Putamen (tissue), 1 donor: ENCODE measurements at regions not wholly inside any gene's neighbourhood (a gene's known extent, or its start where the extent isn't known, plus 50 kb on each side); places are given as distances from the start of the nearest gene placed in this dataset.
"Not testable (repeated sequence)": the region's sequence is repeated elsewhere in the genome, so short reads cannot be mapped to it uniquely, and the experiment has no call there.

Experiments used
- DNase-seq: peaks from one replicate; pipeline ENCODE4 v3.0.0-alpha.2; 2016; ENCODE audit warnings: low spot score

DNA sequence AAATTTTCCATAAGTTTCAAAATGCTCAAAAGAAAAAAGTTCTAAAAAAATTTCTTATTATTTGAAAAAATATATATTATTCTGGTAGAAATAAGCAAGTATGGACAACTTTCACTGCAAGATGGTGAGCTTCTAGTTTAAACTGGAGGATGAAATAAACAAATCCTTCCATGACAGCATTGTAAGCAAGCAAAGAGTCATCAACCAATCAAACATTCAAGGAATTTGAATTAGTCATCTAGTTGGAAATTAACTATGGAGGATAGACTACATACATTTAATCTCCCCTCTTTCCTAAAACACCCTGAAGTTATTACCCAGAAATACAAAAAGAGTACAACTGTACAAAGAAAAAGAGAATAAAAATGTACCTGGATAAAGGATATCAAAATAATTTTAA is 51.0 kb upstream of the IRX5 start:
- no peak for DNase-seq

DNA sequence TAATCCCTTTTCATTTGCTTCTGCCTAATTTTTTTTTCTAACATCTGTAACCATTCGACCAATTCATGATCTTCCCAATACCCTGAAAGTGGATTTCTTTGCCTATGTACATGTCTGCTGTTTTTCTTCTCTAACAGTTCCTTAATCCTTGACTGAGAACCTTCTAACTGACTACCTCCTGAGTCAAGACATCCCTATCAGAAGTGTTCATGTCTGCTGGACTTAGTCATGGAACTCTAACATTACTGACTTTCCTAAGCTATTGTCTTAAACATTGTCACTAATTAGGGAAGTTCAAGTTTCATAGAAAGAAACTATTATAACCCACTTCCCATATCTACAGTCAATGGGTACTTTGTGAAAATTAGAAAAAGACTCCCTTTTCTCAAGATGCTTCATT is 52.4 kb upstream of the IRX5 start:
- DNase-seq = no peak

DNA sequence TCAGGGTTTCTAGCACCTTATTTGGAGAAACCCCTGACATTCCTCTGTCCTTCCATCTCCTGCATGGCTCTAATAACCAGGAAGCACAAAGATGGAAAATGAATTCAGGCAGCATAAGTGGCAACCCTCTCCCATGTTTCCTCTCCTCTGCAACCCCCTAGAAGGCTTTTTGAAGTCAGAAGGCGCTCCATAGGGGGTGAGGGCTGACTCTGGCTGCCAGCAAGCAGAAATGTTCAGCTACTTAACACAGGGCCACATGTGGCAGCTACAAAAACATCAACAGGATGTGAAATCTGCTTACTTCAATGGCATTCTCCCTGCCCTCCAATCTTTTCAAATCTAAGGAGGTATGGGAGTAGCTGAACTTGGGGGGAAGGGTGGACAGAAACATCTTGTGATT is 55.2 kb upstream of the IRX5 start:
- no peak for DNase-seq

DNA sequence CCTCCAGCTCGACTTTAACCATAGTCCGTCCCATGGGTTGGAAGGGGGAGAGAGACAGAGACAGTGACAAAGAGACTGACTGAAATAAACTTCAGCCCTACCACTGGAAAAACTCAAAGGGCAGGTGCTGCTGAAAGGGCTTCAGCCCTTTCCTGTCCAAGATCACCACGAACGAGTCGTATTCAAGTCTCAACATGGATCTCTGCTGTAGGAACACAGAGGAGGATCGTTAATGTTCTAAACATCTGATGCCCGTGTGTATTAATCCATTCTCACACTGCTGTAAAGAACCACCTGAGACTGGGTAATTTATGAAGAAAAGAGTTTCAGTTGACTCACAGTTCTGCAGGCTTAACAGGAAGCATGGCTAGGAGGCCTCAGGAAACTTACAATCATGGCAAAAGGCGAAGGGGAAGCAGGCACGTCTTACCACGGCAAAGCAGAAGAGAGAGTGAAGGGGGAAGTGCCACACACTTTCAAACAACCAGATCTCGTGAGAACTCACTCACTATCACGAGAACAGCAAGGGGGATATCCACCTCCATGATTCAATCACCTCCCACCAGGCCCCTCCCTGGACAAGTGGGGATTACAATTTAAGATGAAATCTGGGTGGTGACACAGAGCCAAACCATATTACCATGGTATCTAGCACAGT is 56.8 kb upstream of the IRX5 start:
- not testable (repeated sequence) for DNase-seq

DNA sequence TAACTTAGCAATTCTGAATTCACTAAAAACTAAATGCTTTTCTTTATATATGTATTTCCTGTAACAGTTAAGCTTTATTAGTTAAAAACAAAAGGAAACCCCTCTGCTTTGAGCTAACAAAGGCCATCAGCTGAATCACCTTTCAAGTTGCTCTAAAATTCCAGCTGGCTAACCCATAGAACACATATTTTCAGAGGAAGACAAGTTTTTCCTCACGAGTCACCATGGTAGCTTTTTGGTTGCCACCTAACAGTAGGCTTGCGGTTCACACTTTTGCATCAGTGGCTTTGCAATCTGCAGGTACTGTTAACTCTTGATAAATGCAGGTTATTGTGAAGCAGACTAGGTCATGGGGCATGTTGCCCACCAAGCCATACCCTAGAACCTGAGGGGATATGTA is 57.6 kb upstream of the IRX5 start:
- DNase-seq = no peak

DNA sequence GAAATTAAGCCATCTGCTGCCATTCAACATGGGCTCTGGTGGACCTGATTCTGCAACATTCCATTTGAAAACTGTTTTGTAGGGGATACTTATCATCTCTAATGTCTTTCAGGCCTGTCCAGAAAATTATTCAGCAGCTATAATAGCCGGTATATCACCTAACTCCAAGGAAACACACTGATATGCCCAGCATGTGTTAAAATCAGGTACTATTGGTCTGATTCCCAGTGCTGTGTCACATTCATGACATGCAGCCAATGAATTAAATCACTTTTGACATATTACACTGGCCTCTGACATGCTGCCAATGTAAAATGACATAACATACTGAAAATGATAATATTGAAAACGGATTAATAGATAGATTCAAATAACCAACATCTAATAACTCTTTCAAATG is 60.5 kb upstream of the IRX5 start:
- no peak for DNase-seq

DNA sequence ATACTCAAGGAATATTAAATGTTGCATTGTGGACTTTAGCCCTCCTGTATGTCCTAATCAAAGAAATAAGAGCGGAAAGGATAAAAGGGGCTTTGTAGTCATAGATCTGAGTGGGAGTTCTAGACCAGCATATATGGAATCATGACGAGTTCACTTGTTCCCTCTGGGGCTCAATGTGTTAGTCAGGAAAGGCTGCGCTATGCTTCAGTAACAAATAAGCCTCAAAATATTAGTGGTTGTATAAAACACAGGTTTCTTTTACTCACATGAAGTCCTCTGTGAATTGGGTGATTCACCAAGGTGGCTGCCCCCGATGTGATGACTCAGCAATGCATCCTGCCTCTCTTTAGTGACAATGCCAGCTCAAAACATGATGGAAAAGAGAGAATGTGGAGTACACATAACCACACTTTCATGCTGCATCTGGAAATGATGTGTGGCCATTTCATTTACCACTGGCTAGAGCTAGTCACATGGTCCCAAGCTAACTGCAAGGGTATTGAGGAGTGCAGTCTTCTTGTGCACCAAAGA is 63.3 kb upstream of the IRX5 start:
- no peak for DNase-seq

DNA sequence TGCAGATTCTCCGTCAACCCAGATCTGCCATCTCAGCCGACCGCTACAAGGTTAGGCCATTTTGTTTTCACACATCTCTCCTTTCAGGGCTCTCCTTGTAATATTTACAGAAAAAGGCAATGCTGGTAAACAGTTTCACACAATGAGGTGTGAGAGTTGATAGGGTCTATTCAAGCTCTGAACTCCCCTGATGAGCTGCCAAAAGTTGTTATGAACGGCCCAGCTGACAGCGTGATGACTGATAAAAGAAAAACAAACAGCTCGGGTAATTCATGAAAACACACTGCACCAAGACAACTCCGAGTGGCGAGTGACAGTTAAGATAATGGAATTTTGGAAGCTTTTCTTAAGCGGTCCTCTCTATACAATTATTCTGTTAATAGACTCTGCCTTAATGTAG is 68.1 kb upstream of the IRX5 start:
- no peak for DNase-seq

DNA sequence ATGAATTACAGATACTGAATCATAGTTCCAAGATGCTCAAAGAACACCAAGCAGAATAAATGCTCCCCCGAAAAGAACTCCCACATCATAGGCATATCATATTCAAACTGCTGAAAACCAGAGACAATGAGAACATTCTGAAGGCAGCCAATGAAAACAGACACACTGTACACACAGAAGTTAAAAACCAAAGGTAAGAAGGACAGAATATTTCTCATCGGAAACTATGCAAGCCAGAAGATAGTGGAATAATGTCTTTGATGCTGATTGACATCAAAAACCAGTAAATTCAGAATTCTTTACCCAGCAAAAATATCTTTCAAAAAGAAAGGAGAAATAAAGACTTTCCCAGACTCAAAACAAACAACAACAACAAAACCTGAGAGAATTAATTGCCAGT is 73.8 kb upstream of the IRX5 start:
- DNase-seq = no peak

DNA sequence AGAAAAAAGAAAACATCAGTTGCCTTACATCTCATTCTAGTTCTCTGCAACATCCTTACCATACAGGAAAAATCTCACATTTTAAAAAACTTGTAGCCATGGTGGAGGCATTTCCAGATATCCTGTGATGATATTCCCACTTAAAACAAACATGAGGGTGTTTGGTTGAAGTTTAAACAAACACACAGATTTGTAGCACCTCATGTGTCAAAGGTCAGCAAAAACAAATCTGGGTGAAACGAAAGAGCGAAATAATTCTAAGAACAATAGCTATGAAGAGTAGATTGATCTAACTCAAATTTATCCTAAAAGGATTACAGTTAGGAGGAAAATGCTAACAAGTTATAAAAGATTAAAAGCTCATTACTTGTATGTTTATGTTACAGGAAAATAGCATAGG is 83.1 kb upstream of the IRX5 start:
- DNase-seq = no peak

DNA sequence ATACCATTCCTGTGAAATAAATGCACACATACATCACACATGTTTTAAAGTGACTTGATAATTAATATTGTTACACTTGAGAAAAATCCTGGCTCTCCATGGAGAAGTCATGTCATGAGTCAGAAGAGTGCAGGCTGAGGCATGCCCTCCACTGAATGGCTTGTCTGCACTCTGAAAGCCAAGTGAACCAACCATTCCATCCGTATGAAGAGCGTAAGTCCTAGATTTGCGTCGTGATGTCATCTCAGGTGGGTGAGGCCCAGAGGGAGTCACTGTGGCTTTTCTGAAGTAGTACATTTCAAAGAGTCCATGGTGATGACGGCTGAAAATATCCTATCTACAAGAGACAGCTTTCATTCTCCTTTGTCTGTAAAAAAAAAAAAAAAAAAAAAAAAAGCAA is 83.5 kb upstream of the IRX5 start:
- DNase-seq = no peak

DNA sequence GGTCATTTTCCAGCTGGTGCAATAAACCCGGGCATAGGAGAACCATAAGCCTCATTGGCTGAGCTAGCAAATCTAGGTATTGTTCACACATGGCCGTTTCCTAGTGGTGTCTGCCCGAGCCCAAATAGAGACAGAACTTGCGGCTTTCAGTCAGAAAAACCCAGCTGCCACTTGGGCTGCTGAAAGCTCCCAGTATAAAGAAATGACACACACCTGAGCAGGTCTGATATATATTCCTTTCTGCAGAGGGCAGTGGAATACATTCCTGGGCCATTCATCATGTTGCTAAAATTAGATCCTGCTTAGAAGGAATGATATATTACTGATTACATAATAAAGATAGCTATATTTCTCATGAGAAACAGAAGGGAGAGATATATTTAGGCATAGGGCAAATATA is 83.9 kb upstream of the IRX5 start:
- DNase-seq = no peak

DNA sequence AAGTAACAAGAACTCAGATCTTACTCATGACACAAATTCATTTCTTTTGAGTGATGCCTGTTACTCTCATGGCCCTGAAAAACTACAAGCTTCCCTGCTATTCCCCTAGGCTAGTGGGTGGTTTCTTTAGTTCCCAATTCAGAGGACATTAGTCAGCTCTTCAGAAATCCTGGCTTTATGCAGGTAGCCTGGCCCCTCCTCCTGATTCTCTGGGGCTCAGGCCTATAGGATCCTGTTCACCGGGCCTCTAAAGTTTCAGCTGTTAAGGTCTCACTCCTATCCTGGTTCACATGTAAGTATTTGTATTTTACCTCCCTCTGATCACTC is 87.3 kb upstream of the IRX5 start:
- DNase-seq = no peak

DNA sequence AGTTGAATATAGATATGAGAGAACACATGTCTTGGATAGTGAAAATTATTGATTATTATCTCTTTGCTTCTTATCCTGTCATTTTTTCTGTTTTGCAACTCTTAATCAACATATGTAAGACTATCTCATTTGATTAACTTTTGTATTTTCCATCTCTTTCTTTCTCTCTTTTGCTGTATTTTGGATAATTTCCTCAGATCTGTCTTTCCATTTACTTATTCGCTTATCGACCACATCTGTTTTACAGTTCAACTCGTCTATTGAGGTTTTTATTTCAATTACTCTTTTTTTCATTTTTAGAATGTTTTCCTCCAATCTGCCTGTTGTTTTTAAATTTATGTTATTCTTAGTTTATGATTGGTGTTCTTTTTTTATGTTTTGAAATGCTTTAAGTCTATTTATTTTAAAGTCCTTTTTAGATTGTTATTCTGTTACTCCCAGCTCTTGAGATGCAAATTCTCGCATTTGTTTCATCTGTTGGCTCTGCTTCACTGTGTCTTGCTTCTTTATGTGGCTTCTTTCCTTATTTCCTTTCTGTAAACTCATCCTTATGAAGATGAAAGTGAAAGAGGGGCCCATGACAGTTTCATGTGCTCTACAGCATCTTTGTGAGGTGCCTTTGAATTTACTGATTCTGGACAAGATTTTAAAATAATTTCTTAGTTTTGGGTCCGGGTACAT is 87.8 kb upstream of the IRX5 start:
- DNase-seq = no peak

DNA sequence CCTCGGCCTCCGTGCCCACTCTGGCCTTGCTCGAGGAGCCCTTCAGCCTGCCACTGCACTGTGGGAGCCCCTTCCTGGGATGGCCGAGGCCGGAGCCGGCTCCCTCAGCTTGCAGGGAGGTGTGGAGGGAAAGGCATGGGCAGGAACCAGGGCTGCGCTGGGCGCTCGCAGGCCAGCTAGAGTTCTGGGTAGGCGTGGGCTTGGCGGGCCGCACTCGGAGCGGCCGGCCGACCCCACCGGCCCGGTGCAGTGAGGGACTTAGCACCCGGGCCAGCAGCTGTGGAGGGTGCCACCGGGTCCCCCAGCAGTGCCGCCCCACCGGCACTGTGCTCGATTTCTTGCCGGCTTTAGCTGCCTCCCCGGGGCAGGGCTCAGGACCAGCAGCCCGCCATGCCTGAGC is 101.0 kb upstream of the IRX5 start:
- no peak for DNase-seq

DNA sequence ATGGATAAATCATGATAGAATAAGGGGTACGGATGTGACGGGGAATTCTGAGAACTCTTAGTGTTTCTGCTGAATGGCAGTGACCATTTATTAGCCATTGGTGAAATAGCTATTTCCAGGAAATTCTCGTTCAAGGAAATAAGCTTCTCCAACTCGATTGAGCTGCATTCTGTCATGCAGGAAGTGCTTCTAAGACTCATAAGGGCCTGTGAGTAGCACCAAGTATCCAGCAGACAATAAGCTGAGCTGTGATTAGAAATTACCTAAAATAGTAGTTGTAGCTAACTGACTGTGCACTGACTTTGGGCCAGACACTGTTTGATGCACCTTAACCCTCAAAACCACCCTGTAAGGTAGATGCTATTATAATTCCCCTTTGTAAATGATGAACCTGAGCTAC is 107.8 kb upstream of the IRX5 start:
- no peak for DNase-seq

DNA sequence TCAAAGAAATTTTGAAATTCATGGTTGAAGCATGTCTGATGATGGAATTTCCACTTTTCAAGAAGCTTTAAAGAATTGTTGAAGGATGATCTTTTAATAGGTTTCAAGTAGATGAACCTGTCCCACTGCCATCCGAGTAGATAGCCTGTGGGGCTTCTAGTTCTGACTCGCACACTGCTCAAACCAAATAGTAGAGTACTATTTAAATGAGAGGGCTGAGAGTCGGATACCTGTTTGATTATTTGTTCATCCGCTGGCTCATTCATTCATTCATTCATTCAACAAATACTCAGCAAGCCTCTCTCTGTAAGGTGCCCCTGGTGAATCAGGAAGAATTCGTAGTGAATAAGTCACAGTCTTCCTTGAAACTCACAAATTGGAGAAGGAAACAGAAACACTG is 108.2 kb upstream of the IRX5 start:
- no peak for DNase-seq

DNA sequence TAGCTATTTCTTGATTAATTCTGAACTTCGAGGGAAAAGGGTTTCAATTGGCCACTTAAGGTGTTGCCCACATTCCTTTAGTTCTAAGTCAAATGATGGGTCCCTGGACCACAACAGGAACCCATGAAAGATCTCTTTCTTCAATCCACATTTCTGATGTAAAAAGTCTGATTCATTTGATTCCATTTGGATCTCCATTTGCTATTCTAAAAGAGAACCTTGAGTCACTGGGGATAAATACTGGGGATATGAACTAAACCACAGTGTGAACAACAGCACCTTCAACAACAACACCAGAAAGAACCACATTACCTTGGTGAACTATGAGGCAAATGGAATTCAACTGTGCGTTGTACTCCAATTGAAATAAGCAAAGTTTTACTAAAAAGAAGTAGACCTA is 108.9 kb upstream of the IRX5 start:
- no peak for DNase-seq

DNA sequence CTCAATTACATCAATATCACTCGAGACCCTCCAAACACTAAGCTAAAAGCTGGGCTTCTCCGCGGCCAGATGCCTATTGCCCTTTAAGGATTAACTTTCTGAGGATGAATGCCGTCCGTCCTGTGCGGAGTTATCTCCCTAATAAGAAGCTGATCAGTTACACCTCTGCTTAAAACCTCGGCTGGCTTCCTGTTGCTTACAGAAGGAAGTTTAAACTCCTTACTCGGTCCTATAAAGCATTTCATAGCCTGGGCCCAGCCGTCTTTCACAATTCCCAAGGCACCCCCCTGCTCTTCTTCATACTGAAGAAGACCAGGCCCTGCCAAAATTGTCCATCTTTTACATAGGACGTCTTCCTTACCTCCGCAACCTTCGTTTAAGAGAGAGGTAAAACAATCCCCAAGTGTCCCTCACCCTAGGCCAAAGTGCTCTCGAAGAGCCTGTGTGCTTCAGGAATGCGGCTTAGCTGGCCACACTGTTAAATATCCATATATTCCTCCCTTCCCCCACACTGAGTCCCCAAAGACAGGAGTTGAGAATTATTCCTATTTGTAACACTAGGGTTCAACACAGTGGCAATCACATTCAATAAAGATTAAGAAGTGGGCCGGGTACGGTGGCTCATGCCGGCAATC is 112.6 kb upstream of the IRX5 start:
- DNase-seq = no peak

DNA sequence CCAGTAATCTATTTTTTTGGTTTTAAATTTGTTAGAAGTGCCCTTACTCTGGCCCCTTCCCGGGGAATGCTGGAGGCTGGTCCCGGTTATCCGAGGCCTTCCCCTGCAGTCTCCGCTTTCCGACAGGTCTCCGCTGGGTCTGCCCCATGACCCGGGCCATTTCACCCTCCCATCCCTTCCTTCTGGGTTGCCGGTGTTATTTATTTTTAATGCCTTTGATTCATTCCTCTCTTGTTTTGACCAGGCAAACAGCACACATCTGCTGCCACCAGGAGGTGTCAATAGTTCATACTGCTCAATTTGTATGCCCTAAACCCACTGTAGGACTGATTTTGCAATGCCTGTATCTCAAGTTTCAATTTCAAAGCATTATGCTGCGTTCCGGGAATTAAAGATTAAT is 113.2 kb upstream of the IRX5 start:
- no peak for DNase-seq

DNA sequence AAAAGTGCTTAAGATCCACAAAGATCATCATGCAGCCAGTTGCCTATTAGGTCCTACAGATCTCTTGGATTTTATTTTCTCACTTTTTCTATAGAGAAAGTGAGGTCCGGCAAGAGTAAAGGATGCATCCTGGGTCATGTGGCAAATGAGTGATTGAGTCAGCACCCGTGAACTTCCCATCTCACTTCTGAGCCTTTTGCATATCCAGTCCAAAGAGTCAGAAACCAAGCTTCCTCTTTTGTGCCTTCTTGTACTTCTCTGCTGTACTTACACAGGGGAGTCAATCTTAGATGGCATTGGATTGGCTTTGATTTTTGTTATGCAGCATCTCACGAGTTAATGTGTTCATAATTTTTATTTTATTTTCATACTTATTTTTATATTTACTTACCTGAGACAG is 114.2 kb upstream of the IRX5 start:
- no peak for DNase-seq

DNA sequence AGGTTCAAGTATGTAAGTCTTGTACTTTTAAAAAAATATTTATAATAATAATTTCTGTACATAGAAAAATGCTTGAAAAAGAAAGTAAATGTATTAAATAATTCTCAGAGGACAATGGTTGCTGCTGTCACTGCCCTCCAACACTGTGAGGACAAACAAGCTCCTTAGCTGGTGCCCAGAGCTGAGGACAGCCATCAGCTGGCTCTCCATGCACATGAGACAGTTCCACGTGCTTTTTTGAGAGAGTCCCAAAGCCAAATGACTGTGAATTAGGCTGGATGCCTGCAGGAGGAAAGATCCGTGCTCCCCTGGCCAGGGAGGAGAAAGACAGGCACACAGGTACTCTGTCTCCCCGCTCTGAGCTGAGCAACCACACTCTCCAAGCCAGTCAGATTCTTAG is 115.5 kb upstream of the IRX5 start:
- no peak for DNase-seq

DNA sequence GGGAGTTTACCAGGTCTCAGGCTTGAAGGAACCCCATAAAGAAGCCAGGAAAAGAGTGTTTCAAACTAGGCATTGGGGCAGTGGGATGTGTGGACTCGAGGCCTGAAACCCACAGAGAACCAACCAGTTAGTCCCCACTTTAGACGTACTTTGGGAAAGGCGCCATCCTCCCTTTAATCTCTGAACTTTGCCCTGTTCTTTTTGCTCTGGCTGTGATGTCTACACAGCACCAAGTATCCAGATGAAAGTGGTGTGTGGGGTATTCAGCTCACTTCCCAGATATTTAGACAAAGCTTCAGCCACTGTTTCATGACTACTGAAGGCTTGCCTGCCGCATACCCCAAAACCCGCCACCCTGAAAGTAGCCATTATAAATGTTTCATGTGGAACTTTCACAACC is 116.9 kb upstream of the IRX5 start:
- DNase-seq = no peak

DNA sequence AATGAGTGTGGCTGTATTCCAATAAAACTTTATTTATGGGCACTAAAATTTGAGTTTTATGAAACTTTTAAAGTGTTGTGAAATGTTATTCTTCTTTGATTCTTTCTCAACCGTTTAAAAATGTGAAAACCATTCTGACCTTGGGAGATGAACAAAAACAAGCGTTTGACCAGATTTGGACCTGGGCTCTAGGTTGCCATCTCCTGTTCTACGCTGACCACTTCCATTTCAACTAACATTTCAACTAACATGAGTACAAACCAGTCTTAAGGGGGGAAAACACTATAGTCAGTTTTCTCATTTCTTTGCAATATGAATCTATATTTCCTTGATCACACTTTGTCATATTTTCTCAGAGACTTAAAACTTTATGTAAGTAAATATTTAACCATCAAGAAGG is 118.4 kb upstream of the IRX5 start:
- DNase-seq = no peak
